ENCODE measurements at regions not wholly inside any gene's neighbourhood (a gene's known extent, or its start where the extent isn't known, plus 50 kb on each side); places are given as distances from the start of the nearest gene placed in this dataset.
"Not testable (repeated sequence)": the region's sequence is repeated elsewhere in the genome, so short reads cannot be mapped to it uniquely, and the experiment has no call there.

DNA sequence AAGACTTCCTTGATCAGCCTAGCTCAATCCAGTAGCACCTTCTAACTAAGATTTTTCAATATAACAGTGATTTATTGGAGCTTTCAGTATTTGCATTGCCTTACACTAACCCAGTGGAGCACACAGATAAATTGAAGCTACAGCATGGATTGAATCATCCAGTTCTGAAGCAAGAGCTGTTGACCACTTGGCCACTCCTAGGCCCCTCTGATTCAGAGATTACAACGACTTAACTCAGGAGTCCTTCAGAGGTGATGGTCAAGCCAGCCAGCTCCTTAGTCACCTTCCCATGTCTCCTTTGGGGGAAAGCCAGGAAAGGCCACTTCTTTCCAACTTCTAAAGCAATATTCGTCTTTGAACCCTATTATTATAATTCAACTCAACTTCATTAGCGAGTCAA lies 151.8 kb downstream of the TENT5C start:
- no peak for DNase-seq

DNA sequence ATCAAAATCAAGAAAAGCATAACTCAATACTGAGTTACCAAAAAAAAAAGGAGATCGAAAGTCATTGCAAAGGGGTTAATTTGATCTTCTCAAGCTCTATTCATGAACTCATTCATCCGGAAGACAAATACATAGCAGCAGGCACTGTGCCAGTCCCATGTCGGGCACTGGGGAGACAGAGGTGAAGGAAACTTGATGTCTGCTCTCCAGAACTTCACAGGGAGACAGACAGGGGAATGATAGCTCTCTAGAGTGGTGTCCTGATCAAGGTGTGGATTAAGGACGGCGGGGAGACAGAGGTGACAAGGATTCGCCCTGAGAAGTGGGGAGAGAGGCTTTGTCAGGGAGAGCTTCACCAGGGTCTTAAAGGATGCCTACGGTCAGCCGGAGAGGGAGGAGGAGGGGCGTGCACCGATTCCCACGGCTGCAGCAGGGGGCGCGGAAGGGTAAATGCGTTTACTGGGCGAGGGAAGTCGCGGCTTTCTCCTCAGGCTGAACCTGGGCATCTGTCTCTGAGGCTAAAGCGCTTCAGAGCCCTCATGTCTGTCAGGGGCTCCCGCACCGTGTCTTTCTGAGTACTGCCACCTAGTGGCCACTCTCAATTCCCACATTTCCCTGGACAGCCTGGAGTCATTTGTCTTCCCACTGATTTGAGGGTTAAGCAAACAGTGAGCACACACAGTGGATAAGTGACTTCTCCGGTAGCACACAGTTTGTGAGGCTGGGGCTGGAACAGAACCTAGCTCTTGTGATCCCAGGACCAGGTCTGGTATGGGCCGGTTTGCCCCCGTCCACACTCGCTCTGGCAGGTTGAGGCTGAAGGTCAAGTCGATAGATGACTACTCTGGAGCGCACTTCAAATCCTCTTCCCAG lies 152.8 kb downstream of the TENT5C start:
- peak; percentile 55 for DNase-seq

DNA sequence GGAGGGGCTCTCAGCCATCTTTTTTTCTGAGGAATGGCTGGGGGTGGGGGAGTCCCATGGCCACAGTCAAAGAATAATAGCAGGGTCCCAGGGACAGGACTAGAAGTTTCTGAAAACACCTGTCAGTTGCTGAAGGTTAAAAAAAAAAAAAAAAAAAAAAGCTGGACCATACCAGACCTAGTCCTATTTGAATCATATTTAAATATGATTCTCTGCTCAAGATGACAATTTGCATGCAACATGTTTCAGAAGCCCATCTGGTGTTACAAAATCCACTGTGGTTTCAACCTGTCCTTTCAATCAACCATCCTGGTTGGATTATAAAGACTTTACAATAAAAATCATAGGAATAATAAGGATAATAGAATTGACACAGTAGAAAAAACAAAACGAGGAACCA lies 153.7 kb downstream of the TENT5C start:
- no peak for DNase-seq

DNA sequence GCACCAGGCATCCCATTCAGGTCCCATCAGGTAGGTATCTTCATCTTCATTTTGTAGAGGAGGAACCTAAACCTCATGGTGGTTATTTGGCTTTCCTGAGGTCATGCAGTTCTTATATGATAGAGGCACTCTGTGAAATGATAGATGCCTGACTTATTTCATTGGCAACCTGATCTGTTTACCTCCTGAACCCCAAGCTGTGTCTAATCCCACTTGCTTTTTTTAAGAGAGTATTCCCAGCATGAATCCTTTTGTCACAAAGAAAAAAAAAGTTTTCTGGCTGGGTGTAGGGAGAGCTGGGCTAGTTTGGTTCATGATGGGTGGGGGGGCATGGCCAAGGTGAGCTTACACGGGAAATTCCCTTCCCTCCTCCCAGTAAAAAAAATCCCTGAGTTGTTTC lies 154.2 kb downstream of the TENT5C start:
- no peak for DNase-seq

DNA sequence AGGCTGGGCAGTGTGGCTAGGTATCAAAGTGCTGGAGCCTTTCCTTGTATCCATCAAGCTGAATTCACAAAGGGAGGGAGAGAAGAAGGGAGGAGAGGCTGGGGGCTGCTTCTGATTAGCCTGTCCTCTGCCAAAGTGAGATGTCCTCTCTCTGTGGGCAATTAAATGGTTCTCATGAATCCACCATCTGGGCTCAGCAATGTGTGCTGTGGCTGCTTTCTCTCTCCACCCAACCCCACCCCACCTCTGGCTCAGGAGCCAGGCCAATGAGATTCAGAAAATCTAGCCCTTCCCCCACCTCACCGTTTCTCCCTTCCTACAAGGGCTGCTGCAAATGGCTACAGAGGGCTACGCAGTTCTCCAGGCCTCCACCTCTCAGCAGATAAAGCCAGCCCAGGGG lies 154.6 kb downstream of the TENT5C start:
- no peak for DNase-seq

DNA sequence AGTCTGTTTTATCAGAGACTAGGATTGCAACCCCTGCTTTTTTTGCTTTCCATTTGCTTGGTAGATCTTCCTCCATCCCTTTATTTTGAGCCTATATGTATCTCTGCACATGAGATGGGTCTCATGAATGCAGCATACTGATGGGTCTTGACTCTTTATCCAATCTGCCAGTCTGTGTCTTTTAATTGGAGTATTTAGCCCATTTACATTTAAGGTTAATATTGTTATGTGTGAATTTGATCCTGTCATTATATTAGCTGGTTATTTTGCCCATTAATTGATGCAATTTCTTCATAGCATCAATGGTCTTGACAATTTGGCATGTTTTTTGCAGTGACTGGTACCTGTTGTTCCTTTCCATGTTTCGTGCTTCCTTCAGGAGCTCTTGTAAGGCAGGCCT lies 161.7 kb downstream of the GDAP2 start:
- not testable (repeated sequence) for DNase-seq

DNA sequence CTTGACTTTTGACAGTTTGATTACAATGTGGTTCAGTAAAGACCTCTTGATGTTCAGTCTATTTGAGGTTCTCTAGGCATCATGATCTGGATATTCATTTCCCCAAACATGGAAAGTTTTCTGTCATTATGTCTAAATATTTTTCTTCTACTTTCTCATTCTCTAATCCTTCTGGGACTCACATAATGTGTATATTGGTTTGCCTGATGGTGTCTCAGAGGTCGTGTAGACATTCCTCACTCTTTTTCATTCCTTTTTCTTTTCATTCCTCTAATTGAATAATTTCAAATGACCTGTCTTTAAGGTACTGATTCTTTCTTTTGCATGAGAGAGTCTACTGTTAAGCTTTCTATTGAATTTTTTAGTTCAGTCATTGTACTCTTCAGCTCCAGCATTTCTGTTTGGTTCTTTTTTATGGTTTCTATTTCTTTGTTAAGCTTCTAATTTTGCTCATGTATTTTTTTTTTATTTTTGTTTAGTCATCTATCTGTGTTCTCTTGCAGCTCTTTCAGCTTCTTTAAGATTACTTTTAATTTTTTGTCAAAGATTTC lies 158.4 kb downstream of the GDAP2 start:
- DNase-seq, result no peak

DNA sequence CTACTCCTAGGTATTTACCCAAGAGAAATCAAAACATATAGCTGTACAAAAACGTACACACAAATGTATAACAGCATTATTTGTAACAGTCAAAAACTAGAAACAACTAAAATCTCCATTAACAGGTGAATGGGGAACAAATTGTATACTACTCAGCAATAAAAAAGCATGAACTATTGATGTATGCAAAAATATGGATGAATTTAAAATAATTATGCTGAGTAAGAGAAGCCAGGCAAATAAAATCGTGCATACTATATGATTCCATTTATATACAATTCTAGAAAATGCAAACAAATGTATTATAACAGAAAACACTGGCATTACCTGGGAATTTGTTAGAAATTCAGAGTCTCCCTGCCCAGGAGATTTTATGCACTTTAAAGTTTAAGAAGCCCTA lies 150.1 kb downstream of the GDAP2 start:
- DNase-seq, result no peak

DNA sequence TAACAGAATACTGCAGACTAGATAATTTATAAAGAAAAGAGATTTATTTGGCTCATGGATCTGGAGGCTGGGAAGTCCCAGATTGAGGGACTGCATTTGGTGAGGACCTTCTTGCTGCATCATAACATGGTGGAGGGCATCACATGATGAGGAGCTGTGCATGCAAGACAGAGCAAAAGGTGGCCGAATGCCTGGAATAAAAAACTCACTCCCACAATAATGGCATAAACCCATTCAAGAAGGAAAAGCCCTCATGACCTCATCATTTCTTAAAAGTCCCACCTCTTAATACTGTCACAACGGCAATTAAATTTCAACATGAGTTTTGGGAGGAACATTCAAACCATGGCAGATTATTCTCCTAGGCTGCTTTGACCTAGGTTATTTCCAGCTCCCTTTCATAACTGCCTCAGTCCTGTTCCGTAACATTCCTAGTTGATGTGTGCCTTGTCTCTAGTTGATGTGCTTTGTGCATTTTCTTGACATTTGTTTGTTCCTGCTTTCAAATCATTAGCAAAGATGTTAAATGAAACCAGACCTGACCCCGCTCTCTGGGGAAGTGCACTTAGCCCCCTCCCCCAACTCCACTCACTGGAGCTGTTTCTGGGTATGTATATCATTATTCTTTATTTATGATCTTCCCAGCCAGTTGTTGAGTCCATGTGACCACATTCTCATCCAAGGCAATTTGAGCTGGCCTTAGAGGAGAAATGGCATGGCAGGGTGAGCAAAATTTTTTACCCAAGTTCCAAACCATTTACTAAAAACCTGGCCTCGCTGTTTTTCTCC lies 148.5 kb downstream of the GDAP2 start:
- no peak for DNase-seq

DNA sequence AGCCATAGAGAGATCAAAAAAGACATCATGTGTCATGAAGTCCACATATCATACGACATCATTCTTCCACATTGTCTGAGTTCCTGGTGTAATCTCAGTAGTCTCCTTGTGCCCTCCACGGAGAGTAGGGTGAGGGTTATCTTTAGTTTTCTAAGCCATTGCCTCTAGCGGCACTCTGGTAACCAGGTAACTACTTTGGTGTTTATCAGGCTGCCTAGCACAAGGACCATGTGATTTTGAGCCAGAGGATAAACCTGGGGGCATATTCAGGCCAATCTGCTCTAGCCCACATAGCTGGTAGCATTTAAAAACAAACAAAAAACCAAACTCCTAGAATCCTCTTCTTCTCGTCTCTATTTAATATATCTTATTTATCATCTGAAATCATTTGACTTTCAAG lies 147.4 kb downstream of the GDAP2 start:
- DNase-seq, result no peak

DNA sequence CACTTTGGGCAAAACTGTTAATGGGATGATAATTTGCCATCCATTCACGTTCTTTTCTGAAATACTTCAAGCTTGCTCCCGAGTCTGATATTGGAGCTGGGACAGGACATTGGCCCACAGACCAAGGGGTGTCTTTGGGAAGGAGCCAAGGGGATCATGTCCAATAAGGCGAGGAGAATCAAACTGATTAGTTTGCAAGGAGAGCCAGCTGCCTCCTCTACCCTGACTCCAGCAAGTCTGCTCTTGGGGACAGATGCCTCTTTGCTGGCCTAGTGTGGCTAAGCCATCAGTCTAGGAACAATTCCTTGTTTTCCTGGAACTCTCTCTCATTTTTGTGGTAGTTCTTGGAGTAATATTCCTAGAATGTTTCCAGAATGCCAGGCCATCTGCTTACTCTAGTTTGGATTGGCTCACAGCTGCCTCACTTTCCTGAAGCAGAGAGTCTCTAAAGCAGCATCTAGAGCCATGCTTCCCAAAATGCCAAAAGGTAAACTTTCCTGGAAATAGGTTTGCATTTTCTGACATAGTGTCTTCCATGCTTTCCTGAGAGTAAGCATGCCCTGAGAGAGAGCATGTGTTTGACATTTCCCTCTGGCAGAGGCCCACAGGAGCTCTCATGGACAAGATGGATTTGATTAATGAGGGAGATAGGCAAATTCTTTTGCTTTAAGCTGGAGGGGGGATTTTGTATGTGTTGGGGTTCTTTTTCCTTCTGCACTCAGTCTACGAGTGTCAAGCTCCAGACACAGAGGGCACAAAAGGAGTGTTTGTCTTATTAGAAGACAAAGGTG lies 145.6 kb downstream of the GDAP2 start:
- DNase-seq, result no peak

DNA sequence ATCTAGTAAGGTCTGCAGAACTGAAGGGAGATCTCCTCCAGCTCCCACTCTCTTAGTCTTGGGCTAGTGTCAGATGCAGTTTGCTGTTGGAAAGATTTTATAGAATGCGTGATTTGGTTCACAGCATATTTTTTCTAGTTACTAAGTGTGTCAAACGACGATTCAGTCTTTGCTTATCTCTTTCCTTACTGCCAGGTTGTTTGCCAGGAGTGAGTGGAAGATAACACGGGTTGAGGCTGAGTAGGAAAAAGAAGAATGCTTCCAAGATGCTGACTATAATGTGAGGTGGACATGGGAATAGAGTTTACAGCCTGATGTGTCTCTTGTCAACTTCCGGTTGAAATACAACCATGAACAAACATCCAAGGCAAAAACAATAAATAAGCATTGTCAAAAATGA lies 141.4 kb downstream of the GDAP2 start:
- no peak for DNase-seq

DNA sequence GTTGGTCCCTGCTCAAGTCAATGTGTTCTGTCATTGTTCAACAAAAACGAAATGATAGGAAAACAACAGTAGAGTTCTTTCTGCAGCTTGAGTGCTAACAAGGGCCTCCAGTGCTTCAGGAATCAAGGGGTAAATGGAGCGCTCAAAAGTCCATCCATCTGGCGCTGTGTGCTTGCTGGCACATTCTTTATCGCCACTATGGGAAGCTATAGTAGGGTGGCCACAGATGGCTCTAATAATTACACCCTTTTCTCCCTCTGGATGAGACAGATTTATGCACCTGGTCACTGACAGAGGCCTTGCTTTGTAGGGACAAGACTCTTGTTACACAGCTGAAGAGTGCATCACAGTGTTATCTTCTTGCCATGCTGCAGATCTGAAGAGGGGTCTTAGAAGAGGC lies 136.0 kb downstream of the GDAP2 start:
- DNase-seq, result no peak

DNA sequence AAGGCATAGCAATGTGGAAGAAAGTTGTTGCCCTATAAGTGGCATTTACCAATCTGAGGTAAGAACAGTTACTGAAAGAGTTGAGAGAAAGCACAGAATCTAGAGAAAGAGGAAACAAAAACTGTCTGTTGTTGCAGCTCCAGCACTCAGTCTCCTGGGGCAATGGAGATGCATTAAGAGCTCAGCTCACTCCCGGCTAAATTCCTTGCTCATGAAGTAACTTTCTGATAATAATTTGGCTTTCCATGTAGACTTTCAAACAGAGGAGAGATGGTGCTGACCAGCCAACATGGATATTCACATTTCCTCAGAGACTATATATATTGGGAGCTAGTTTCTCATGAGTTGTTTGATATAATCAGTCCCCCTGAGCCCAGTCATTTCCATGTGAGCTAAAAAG lies 135.3 kb downstream of the GDAP2 start:
- no peak for DNase-seq

DNA sequence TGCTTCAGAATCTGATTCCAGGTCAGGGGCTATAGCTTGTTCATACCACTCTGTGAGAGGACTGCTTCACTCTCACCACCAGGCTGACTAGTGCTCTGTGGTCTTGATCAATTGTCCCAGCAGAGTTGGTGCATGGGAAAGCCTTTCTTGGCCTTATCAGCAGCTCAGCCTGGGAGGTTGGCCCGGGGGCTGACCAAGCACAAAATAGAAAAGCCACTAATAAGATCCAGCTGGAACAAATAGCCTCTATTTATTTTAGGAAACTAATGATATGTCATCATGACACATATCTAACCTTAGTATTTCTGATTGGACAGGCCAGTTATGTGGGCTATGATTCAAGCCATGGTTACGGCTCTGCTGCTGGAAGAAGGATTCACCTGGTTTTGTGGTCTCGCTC lies 134.2 kb downstream of the GDAP2 start:
- no peak for DNase-seq

DNA sequence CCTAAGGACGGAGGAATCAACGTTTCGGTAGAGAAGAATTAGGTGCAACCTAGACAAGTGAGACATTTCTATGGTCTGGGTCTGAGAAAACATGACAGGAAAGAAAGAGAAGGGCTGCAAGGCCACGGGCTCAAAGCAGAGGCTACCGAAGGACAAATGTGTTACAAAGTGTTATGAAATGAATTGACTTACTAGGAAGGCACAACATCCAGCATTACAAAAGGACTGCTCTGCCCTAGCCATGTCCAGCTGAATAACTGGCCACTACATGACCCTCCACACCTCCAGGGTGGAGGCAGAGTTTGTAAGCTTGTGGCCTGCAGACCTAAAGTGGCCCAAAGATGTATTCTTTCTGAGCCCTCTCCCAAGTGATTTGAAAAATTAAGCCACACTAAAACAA lies 133.6 kb downstream of the GDAP2 start:
- no peak for DNase-seq

DNA sequence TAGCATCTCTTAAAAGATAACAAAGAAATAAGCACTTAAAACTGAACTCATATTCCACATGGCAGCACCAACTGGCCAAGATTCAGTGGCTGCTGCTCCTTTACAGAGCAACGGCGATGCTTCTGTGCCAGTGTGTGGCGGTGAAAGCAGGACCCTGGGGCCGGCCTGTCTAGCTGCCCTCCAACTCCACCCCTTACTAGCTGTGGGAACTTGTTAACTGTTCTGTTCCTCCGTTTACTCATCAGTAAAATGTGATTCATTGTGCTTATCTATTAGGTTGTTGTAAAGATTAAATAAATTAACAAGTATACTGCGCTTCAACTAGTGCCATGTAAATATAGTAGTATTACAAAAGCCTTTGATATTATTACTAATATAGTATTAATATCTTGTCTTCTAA lies 133.2 kb downstream of the GDAP2 start:
- no peak for DNase-seq

DNA sequence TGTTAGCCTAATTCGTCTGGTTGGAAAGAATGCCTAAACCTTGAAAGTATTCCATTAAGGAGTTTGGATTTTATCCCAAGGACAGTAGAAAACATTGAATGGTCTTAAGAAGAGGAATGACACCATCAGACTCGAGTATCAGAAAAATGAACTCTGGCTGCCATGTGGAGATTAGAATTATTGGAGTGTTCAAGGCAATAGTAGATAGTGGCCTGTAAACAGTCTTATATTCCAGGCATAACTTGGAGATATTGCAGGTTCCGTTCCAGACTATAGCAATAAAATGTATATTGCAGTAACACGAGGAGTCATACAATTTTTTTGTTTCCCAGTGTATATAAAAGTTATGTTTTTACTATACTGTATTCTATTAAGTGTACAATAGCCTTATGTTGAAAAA lies 130.9 kb downstream of the GDAP2 start:
- no peak for DNase-seq

DNA sequence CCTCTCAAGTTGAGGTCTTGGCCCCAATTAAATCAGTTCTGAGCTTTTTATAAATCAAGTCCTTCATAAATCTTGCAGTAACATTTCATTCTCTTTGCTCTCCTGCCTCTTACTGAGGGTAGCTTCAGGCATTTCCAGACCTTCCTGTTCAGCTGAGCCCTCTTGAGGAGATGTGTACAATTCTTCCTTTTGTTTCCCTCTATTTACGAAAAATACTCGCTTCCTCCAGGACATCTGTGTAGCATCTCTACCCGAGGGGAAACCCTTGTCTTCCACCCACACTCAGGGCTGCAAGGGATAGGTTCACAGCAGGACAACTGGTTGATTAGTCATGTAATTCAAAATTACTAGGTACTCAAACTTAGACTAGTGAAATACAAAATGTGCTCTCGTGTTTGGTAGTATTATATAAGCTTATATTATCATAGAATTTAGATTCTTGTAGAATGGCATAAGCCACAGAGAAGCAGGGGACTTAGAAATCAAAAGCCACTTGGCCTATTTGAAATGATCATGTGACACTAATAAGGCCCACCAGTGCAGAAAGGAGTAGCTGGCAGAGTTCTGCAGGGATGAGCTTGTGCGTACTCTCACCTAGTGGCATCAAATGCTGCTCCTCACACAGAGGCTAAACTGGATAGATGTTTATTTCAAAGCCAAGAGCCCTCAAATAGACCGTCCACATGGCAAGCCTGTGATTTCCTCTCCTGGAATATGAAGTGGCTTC lies 126.7 kb downstream of the GDAP2 start:
- no peak for DNase-seq

DNA sequence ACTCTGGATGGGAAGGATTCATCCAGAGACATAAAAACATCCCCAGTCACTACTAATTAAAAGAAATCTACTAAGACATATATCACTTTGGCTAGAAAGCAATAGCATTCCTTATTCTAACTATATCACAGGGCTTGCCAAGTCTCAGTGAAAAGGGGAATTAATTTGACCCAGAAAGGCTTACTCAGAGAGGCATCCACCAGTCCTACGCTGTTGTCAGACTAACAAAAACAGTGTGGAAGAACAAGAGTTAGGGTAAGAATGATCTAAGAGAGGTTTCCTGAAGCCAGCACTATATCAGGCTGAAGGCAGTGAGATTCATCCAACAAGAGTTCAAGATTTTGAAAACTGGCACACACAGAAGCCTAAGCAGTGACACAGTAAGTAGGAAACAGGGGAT lies 126.1 kb downstream of the GDAP2 start:
- no peak for DNase-seq

DNA sequence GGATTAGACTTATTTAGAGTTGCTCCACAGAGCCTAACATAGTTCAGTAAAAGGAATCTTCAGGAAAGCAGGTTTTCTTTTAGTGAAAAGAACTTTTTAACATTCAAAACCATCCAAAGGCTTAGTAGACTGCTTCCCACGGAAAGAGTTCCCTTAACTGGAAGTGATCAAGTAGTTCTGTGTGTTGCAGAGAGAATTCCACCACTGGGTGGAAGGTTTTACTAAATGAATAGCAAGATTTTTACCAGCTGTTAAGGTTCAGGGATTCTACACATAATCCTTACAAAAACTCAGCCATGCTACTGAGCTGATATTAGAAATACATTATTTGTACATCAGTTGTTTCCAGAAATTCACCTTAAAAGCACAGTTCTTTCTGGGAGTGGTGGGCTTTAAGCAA lies 119.7 kb downstream of the GDAP2 start:
- DNase-seq, result no peak

DNA sequence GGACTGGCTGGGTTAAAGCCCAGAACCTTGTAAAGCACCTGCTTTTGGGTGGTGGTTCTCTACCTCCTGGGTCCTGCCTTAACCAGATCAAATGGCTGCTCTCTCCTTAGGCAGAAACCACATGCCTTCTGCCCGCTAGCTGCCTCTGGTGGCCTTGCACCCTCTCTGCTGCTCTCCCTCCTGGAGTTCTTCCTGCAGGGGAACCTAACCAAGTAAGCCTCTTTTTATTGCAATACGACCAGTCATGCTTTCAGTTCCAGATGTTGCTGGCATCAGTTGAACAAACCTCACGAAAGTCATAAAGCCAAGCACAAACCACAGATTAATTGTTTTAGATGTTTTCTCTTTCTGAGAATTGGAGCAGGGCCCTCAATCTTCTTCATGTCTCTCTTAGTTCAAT lies 118.9 kb downstream of the GDAP2 start:
- no peak for DNase-seq
